Adipocyte (in vitro differentiated cells): ENCODE measurements at regions not wholly inside any gene's neighbourhood (a gene's known extent, or its start where the extent isn't known, plus 50 kb on each side); places are given as distances from the start of the nearest gene placed in this dataset.

ENCODE experiments used
- DNase-seq: peaks from one replicate; pipeline ENCODE4 v3.0.0-alpha.2; 2015; ENCODE audit warnings: low read depth
- H3K27me3 ChIP-seq: replicated peaks from 2 replicates; pipeline ENCODE4 v1.7.0; 2013; ENCODE audit warnings: mild to moderate bottlenecking, low read length, moderate library complexity; ENCODE audit not compliant: control insufficient read depth, insufficient read depth
- H3K36me3 ChIP-seq: 2 replicates; pipeline ENCODE4 v1.7.0; 2013; ENCODE audit warnings: low read length, mild to moderate bottlenecking, moderate library complexity; ENCODE audit not compliant: control insufficient read depth, insufficient read depth, severe bottlenecking
- H3K4me1 ChIP-seq: 2 replicates; pipeline ENCODE4 v1.7.0; 2013; ENCODE audit warnings: mild to moderate bottlenecking, low read length, moderate library complexity; ENCODE audit not compliant: control insufficient read depth, insufficient read depth
- H3K4me3 ChIP-seq: 2 replicates; pipeline ENCODE4 v1.7.0; 2013; ENCODE audit warnings: mild to moderate bottlenecking, low read length, moderate library complexity
- H3K9ac ChIP-seq: 2 replicates; pipeline ENCODE4 v1.7.0; 2013; ENCODE audit warnings: mild to moderate bottlenecking, low read length, moderate library complexity
- H3K9me3 ChIP-seq: 2 replicates; pipeline ENCODE4 v1.7.0; 2013; ENCODE audit warnings: mild to moderate bottlenecking, low read length, moderate library complexity; ENCODE audit not compliant: control insufficient read depth

- DNase-seq, result no peak
- no peaks in the 10 kb centered on the region for H3K27me3 ChIP-seq
- no peak overlapping the region for H3K4me3 ChIP-seq
- no peak overlapping the region for H3K9ac ChIP-seq
- H3K9me3 ChIP-seq, result no peaks in the 10 kb centered on the region
- peaks cover 6% of the 10 kb centered on the region for H3K4me1 ChIP-seq
- H3K36me3 ChIP-seq, result no peaks in the 10 kb centered on the region
Observed at GRCh38 chr4:147396105-147396504, 84.8 kb upstream of the EDNRA start.

- H3K4me3 ChIP-seq, result no peak overlapping the region
- peaks cover 6% of the 10 kb centered on the region for H3K4me1 ChIP-seq
- H3K9ac ChIP-seq, result no peak overlapping the region
- no peaks in the 10 kb centered on the region for H3K9me3 ChIP-seq
- no peaks in the 10 kb centered on the region for H3K27me3 ChIP-seq
- no peak for DNase-seq
- no peaks in the 10 kb centered on the region for H3K36me3 ChIP-seq
Observed at GRCh38 chr4:147398556-147398955, 82.3 kb upstream of the EDNRA start.

- no peak overlapping the region for H3K4me3 ChIP-seq
- H3K9ac ChIP-seq, result no peak overlapping the region
- no peaks in the 10 kb centered on the region for H3K36me3 ChIP-seq
- DNase-seq, result no peak
- H3K27me3 ChIP-seq, result no peaks in the 10 kb centered on the region
- H3K4me1 ChIP-seq, result peaks cover 6% of the 10 kb centered on the region
- peaks cover 3% of the 10 kb centered on the region for H3K9me3 ChIP-seq
Observed at GRCh38 chr4:147400721-147401120, 80.2 kb upstream of the EDNRA start.

GRCh38 chr4:147401221-147401620 lies 79.7 kb upstream of the EDNRA start:
- Histone ChIP-seq H3K4me1 (peaks cover 6% of the 10 kb centered on the region), H3K9ac (no peak overlapping the region), H3K27me3 (no peaks in the 10 kb centered on the region), H3K36me3 (no peaks in the 10 kb centered on the region), H3K9me3 (peaks cover 3% of the 10 kb centered on the region), H3K4me3 (no peak overlapping the region)
- no peak for DNase-seq

GRCh38 chr4:147407261-147408045 lies 73.4 kb upstream of the EDNRA start:
- DNase-seq, result no peak
- Histone ChIP-seq H3K4me1 (peaks cover 4% of the 10 kb centered on the region), H3K9ac (no peak overlapping the region), H3K36me3 (no peaks in the 10 kb centered on the region), H3K9me3 (peaks cover 3% of the 10 kb centered on the region), H3K4me3 (no peak overlapping the region), H3K27me3 (no peaks in the 10 kb centered on the region)

- Histone ChIP-seq H3K36me3 (no peaks in the 10 kb centered on the region), H3K27me3 (no peaks in the 10 kb centered on the region), H3K4me1 (peaks cover 4% of the 10 kb centered on the region)
Observed at GRCh38 chr4:147408189-147408588, 72.7 kb upstream of the EDNRA start.

GRCh38 chr4:147409350-147409749 lies 71.5 kb upstream of the EDNRA start:
- H3K4me1 ChIP-seq, result peaks cover 4% of the 10 kb centered on the region
- no peaks in the 10 kb centered on the region for H3K27me3 ChIP-seq
- no peaks in the 10 kb centered on the region for H3K36me3 ChIP-seq
- H3K4me3 ChIP-seq, result no peak overlapping the region
- no peak for DNase-seq
- peaks cover 3% of the 10 kb centered on the region for H3K9me3 ChIP-seq
- H3K9ac ChIP-seq, result no peak overlapping the region

More at GRCh38 chr4:147408189-147408588, 72.7 kb upstream of the EDNRA start:
- no peak for DNase-seq
- peaks cover 3% of the 10 kb centered on the region for H3K9me3 ChIP-seq
- no peak overlapping the region for H3K9ac ChIP-seq
- H3K4me3 ChIP-seq, result no peak overlapping the region

GRCh38 chr4:147418226-147418625 lies 62.7 kb upstream of the EDNRA start:
- Histone ChIP-seq H3K9ac (no peak overlapping the region), H3K4me1 (no peaks in the 10 kb centered on the region), H3K36me3 (no peaks in the 10 kb centered on the region), H3K27me3 (no peaks in the 10 kb centered on the region), H3K4me3 (no peak overlapping the region), H3K9me3 (no peaks in the 10 kb centered on the region)
- peak; percentile 34 for DNase-seq

GRCh38 chr4:147421456-147421855 lies 59.4 kb upstream of the EDNRA start:
- no peaks in the 10 kb centered on the region for H3K36me3 ChIP-seq
- H3K4me1 ChIP-seq, result no peaks in the 10 kb centered on the region
- H3K9me3 ChIP-seq, result no peaks in the 10 kb centered on the region
- H3K27me3 ChIP-seq, result no peaks in the 10 kb centered on the region
- no peak overlapping the region for H3K9ac ChIP-seq
- no peak for DNase-seq
- H3K4me3 ChIP-seq, result no peak overlapping the region

GRCh38 chr4:147423229-147423628 lies 57.7 kb upstream of the EDNRA start:
- H3K27me3 ChIP-seq, result no peaks in the 10 kb centered on the region
- H3K4me1 ChIP-seq, result no peaks in the 10 kb centered on the region
- DNase-seq, result no peak
- no peak overlapping the region for H3K9ac ChIP-seq
- H3K4me3 ChIP-seq, result no peak overlapping the region
- no peaks in the 10 kb centered on the region for H3K36me3 ChIP-seq
- no peaks in the 10 kb centered on the region for H3K9me3 ChIP-seq

GRCh38 chr4:147425019-147425418 lies 55.9 kb upstream of the EDNRA start:
- Histone ChIP-seq H3K9me3 (no peaks in the 10 kb centered on the region), H3K27me3 (no peaks in the 10 kb centered on the region), H3K36me3 (no peaks in the 10 kb centered on the region), H3K9ac (no peak overlapping the region), H3K4me1 (no peaks in the 10 kb centered on the region), H3K4me3 (no peak overlapping the region)
- DNase-seq, result no peak

GRCh38 chr4:147428583-147428982 lies 52.3 kb upstream of the EDNRA start:
- Histone ChIP-seq H3K4me3 (no peak overlapping the region), H3K36me3 (no peaks in the 10 kb centered on the region), H3K9me3 (peaks cover 9% of the 10 kb centered on the region), H3K4me1 (no peaks in the 10 kb centered on the region), H3K9ac (no peak overlapping the region), H3K27me3 (no peaks in the 10 kb centered on the region)
- DNase-seq, result no peak
